OCI-M1 (cell line): ENCODE measurements at regions not wholly inside any gene's neighbourhood (a gene's known extent, or its start where the extent isn't known, plus 50 kb on each side); places are given as distances from the start of the nearest gene placed in this dataset.

Experiments
- DNase-seq: peaks from one replicate; lab custom pipeline; 2025; lab: John Stamatoyannopoulos, UW

DNA sequence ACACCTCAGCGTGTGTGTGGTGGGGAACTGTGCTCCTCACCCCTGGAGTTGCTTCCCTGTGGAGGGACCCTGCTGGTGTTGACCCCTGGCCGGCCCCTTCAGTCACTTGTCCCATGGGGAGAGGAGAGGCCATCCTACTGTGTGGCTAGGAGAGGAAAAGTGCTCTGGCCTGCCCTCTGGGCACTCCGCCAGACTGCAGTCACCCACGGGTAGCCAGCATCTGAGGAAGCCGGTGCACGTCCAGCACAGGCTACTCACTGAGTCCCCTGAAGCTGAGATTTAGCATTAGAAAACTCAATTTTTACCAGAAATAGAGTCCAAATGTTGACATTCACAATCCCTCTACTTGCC lies 211.5 kb upstream of the RAB6C start:
- no peak for DNase-seq

DNA sequence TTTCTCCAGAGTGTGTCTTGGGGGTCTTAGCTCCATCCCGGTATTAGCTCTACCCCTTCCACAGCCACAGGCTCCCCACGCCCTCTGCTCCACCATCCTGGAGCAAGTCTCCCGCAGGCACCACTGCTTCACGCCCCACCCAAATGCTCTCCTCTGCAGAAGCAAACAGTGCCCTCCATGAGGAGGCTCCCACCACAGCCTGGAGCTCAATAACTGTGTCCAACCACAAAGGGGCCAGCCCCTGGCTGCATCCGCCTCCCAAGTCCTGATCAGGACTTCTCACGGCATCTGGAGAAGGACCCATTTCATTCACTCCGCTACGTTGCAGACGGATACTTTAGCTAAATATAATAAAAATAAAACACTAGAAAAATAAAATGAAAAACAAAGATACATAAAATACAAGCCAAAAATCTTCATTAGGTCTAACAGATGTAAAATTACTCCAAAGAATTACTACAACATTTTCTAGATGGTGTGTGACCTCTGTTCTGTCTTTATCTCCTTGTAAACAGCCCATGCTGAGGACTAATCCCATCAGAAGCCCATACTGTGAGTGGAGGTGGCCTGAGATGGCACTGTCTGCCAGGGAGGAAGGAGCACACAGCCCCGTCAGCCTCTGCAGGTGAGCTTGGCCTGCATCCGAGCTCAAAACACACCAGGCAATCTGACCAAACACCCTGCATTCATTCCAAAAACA lies 210.8 kb upstream of the RAB6C start:
- DNase-seq, result no peak

DNA sequence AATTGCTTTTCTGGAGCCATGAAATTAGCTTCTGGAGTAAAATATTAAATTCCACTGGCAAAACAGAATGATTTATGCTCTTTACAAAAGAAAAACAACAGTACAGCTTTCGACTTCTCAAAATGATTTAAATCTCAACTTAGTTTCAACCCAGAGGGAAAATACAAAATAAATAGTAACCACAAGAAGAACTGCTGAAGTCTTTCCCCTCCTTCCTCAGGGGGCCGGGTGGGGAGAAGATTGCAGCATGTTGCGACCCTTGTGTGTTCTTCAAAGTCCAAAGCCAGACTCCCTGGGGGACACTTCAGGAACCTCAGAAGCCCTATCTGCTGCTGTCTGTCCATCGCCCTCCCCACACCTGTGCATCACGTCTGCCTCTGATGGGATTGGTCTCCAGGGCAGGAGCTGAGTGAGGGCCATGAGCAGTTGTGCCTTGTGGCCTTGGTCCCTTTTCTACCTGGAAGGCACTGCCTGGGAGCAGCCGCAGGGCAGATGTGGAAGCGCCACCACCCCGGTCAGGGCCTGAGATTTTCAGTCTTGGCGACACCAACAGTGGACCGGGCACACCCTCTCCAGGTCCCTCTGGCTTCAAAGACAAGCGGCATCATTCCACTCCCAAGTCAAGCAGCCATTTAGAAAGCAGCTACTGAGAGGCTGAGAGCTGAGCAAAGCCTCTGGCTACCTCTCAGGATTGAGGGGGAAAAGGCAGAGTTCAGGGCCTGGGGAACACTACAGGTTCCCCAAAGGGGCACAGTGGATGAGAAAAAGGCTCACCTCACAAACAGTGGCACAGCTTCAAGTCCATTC lies 210.1 kb upstream of the RAB6C start:
- no peak for DNase-seq

DNA sequence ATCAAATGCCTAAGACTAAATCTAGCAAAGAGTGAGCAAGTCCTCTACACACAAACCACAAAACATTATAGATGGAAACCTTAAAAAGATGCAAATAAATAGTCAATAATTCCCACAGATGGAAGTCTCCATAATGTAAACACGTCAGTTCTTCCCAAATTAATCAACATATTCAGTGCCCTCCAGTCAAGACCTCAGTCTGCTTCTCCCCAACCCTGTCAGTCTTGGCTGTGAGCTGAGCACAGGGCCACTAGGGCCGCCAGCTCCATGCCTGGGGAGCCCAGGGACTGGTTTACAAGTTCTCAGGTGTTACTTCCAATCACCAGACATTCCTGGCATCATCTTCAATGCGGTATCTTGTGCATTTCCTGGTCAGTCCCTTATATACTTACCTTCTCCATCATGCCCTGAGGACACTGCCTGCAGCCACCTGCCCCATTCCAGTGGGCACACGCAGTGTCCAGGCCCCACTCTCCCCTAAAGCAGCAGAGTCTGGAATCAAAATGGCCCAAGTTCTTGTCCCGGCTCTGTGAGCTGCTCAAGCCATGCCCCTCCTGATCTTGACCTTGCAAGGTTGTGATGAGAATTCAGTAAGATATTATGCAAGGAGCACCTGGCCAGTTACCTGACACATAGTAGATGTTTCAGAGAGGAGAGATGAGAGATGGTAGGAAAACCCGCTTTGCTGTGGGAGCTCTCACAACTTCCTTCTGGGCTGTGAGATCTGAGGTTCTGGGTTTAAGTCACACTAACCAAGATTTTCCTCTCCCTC lies 207.9 kb upstream of the RAB6C start:
- DNase-seq, result no peak

DNA sequence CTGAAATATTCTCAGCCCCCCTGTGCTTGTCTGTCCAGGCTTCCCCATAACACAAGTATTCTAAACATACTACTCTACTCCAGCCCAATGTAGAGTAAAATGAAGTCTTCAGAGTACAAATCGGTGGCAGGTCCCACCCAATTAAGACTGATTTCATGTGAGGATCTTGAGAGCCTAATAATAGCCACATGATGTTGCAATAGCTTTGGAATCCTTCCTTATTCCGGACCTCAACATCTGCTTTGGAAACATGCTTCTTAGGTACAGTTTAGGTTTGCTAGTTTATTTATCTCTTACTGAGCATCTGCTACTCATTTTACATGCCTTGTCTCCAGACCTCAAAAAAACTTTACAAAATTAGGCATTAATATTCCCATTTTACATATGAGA lies 207.3 kb upstream of the RAB6C start:
- DNase-seq, result no peak

DNA sequence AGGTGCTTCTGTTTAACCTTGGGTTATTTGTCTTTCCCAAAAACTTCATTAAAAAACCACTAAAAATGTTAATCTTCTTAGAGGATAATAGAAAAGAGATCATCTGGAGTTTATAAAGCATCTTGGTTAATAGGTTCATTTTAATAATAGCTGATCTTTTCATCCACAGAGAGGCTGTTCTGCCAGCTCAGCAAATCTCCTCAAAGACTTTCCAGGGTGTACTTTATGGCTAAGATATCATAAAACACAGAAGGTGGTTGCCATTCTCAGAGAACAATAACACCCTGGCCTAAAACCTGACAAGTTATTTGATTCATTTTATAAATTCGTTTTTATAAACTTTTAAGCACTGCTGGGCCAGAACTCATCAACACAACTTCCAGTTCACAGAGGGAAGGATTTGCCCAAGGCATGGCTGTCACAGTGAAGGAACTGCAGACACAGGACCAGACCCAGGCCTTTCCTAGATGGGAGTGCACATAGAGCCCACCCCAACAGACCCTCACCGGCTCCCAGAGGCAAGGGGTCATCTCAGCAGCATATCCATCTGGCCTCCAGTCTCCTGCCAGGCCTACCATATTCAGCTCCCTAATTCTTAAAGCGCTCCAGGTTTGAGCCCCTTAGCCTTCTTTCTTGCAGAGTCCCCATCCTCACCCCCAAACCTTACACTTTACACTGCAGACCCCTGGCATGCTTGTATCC lies 203.4 kb upstream of the RAB6C start:
- DNase-seq, result no peak

DNA sequence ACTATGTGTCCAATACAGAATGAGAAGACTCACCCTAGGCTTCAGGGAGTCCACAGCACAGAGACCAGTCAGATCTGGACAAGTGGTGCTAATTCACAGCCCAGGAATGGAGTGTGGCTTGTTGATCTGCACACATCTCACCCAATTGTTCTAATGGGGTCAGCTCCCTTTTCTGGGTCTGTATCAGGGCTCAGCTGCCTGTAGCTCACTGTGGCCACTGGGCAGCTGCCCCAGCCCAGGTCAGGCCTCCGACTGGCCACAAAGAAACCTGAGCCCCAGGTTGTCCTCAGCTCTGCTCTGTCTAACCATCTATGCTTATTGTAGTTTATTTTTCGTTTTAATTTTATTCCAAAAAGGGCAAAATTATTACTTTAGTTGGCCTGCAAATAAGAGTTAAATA lies 202.3 kb upstream of the RAB6C start:
- DNase-seq, result no peak

DNA sequence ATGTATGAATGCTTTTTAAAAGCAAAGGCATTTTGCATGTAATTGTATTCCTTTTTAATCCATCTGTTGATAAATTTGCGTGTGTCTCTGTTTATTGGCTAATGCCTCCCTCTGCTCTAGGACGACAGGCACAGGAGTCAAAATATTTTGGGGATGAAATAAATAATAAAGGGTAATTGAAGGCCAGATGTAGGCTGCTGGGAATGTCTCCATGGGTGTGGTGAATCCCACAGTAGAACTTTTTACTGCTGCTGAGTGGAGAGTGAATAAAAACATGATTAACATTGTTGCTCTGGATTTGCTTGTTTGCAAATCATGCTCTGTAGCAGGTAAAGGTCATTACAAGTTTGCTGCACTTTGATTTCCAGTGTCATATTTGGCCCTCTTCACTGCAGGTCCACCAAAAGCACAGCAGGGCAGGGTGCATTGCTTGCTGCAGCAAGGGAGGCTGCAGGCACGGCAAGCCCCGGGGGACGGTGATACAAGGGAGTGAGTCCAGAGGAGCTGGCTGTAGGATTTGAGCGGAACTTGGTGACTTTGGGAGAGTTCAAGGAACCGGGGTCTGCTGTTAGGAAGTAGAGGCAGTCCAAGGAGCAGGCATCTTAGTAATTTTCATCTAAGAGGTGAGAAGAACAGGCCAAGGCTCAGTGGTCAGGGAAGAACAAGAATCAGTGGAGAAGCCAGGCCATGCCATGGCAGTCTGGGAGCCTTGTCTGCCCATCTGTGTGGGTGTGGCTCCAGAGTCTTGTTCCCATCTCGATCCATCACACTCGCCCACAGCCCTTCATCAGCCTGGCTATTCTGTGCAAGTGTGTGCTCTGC lies 201.5 kb upstream of the RAB6C start:
- DNase-seq, result no peak

DNA sequence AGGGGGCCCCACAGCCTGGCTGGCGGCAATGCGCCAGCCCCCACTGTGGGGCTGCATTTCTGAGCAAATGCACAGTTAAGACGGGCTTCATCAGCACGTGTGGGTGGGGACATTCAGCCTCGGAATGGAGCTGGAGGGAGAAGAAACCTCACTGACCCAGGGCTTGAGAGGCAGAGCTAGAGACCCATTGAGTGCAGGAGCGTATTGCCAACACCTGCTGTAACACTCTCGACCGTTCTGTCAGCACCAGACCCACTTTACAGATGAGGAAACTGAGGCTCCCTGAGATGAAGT lies 200.9 kb upstream of the RAB6C start:
- DNase-seq, result no peak

DNA sequence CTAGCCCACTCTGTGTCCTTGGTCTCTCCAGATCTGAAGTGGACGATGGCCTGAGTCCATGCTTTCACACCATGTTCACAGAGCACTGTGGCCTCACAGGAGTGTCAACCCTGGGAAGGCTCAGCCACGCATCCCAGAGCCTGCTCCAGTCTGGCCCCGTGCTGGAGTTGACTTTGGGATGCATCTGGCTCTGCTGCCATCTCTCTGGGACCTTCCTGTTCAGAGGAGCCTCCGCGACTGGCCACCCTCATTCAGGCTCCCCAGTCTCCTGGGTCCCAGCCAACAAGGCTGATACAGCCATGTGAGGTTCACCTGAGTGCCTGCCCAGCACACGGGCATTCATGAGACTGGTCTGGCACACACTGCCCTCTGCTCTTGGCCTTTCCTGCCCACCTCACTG lies 199.7 kb upstream of the RAB6C start:
- DNase-seq, result no peak

DNA sequence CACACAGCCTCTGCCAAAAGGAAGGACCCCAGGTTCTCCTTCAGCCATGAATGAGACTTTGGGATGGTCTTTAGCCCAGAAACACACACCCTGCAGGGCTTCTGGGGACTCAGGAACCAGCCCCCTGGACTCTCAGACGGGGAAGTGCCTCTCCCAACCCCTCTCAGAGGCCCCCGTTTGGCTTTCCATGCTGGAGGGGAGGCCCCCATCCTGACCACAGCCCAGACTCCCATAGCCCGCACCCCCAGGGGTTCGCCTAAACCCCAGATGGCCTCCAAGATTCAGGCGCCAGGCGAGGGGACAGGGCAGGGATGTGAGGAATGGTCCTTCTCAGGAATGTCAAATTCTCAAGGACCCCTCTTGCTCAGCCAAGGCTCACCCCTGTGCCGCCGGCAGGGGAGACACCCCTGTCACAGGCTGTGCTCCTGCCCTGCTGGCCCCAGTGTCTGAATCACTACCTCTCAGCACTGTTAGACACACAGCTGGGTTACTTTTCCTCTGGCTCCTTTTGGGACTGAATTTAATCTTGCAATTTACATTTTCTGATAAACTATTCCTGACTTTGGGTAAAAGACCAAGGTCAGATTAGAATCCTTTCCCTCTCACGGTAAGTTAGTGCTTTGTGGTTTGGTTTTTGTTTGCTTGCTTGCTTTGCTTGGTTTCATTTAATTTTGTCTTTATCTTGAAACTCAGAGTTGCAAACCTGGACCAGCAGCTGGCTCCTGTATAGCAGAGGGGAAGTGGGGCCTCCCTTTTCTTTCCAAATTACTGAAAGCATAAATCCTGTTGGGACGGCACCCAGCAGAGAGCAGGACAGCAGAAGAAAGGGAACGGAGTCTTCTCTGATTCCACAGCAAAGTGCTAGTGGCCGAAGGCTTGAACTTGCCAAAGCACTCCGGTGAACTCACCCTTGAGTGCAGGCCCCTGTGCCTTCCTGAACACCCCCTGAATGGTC lies 198.9 kb upstream of the RAB6C start:
- DNase-seq, result no peak

DNA sequence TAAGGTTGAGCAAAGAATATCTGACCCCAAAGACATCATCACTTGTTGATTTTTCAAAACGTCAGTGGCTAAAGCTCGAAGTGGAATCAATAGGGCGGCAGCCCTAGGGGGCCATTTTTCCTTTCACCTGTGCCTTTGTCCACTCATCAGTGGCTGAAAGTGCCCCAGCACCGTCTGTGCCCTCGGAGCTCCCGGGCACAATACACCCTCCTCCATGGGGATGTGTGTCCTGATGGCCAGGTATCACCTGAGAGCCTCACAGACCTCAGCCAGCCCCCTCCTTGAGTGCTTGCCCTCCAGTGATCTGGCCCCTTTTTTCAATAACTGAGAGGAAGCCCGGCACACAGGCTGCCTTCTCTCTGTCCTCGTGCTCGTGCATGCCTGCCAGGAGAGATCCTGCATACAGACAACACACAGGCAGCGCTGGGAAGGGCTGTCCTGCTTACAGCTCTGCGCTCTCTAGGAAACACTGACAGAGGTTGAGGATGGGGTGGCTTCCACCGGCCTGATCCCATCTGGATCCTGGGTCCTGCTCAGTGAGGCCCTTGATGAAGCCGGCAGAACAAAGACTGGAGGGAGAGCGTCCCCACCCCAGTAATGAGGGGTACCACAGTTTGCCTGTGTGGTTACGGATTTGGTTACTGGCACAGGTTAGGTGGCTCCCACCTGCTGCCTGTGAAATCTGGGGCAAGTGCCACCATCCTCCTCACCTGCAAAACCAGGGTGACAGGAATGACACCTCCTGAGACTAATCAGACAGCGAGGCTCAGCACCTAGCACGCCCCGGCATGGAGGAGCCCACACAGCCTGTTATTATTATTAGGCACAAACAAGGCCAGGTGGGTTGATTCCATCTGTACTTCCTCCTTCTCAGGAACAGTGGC lies 197.5 kb upstream of the RAB6C start:
- DNase-seq, result no peak

DNA sequence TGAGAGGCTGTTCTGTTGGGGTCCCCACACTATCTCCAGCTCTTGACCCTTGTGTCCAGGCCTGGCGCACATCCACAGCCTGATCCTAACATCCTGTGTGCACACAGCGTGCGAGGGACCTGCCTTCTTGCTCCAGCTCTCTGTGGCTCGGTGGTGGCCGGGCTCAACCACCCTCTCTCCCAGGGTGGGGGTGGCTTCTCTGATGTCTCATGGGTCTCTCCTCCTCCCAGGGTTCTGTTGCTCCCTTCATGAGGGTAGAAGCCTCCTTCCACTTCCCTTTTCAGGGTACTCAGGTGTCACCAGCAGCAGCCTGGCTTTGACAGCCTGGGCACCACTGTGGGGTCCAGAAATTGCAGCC lies 196.9 kb upstream of the RAB6C start:
- DNase-seq, result no peak

DNA sequence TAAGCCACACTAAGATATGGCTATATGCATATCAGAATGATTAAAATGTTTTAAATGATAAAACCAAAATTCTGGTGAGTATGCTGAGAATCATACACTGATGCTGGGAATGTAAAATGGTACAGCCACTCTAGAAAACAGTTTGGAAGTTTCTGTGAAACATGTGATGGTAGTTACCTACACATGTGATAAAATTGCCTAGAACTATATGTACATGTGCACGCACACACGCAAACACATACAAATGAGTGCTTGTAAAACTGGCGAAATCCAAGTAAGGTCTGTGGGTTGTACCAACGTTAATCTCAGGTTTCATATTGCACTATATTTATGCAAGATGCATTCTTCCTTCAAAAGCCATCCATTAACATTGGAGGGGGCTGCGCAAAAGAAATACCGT lies 195.0 kb upstream of the RAB6C start:
- no peak for DNase-seq

DNA sequence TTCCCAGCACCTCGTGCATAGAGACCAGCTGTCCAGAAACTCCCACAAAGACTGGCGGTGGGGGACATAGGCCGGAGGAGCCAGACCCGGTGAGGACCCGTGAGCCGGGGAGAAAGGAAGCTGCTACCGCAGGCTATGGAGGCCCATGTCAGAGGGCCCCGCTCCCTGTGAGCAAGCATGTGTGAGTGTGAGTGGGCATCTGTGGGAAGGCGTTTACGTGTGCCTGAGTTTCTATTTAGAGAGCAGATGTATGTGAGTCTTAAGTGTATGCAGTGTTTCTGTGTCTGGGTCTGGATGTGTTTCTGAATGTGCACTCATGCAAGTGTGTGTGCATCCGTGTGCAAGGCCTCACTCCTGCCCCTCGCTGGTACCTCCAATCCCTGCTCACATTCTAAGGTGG lies 187.8 kb upstream of the RAB6C start:
- no peak for DNase-seq

DNA sequence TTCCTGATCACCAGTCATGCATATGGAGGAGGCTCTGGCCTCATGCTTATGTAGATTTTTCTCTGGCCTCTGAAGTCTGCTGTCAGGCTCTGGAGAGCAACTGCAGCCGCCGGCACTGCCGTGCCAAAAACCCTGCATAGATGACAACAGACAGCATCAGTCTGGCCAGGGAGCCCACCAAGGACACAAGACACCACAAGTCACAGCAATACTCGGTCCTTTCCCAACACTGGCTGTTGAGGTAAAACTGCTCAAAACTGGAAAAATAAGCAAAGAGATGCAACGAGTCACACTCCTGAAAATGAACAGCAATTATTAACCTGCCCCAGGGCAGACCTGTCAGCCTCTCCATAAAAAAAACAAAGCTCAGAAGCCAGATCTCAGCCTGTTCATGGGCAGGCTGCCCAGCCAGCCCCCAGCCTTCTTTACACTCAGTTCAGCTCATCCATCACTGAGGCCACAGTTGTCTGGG lies 186.0 kb upstream of the RAB6C start:
- no peak for DNase-seq

DNA sequence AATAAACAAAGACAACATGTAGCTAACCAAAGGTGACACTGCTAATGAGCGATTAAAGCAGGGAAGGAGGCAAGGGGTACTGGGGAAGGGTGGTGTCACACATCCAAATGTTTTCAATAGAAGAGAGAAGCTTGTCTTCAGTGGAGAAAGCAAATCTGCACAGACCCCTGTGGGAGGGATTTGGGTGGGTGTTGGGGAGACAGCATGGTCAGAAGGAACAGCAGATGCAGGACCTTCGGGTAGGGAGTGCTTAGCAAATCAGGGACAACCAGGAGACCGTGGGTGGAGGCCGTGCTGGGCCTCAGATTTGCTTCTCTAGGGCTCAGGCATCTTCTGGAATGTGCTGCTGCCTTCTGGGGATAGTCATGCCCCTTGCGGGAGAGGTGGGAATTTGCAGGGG lies 185.3 kb upstream of the RAB6C start:
- no peak for DNase-seq

DNA sequence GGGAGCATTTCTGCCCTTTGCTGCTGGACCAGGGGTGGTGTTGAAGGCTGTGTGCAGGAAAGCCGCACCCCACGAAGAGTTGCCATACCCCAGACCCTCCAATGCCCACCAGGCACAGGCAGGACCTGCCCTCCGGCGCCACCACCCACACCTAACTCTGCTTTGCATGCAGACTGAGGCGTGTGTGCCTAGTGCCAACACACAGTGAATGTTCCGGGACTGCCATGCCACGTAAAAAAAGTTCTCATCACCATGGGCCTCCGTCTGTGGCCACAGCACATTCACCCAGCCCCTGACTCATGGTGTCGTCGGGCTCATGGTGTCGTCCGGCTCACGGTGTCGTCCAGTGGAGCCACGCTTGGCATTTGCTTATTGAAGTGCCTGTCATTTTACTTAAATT lies 184.9 kb upstream of the RAB6C start:
- no peak for DNase-seq

DNA sequence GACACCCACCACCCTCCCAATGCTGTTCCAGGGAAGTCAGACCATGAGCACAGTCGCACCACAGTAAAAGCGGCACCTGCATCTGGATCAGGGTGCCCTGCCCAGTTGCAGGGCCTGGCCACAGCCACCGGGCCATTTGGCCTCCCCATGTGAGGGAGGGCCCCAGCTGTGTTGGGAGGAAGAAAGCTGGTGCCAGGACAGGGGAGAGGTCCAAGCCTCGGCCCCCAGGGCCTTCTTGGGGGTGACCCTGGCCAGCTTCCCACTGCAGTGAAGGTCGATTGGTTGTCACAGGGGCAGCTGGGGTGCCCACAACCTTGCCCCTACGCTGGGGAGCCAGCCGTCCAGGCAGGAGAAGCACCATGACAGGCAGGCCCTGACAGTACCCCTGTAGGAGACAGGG lies 183.2 kb upstream of the RAB6C start:
- no peak for DNase-seq
